GM12878 (cell line): ENCODE measurements at regions not wholly inside any gene's neighbourhood (a gene's known extent, or its start where the extent isn't known, plus 50 kb on each side); places are given as distances from the start of the nearest gene placed in this dataset.
A peak's percentile ranks its signal among the peaks of the same experiment; 100 is the strongest.

Experiments used
- ATAC-seq: fragments of 200-7000 bp; cut with Tn5 transposase; 3 replicates; pipeline ENCODE4 v1.9.1; 2020; ENCODE audit warnings: mild to moderate bottlenecking, moderate library complexity
- BruUV-seq: library from RNA; stranded (reverse); fragments of 400-500 nt; replicated peaks from 2 replicates; lab custom pipeline; 2021; lab: Mats Ljungman, UMichigan
- CTCF ChIA-PET: fragments of 300-600 bp; sonication (Branson Sonifier 250); formaldehyde crosslinking; extraction: SDS; loops from one replicate; lab custom pipeline; 2021; ENCODE audit warnings: inconsistent platforms; lab: Yijun Ruan, JAX
- POLR2A ChIA-PET: fragments of 350-600 bp; formaldehyde crosslinking; extraction: SDS; loops from one replicate; lab custom pipeline; 2021; ENCODE audit warnings: inconsistent platforms; lab: Charles Lee
- RAD21 ChIA-PET: fragments of 300-600 bp; sonication (Branson Sonifier 250); formaldehyde crosslinking; loops from one replicate; lab custom pipeline; 2023; ENCODE audit warnings: antibody characterized with exemption; ENCODE audit not compliant: unreplicated experiment; lab: Charles Lee
- SMC1A ChIA-PET: fragments of 300-600 bp; sonication (Branson Sonifier 250); formaldehyde crosslinking; loops from one replicate; lab custom pipeline; 2023; ENCODE audit not compliant: unreplicated experiment, uncharacterized antibody; lab: Charles Lee
- DNase-seq: peaks from one replicate; pipeline ENCODE4 v3.0.0-alpha.2; 2011; ENCODE audit warnings: low read depth, low spot score
- FAIRE-seq: peaks from 3 replicates; lab custom pipeline; 2011; peaks lifted over from hg19 to GRCh38; lab: Jason Lieb, UNC
- H2AFZ ChIP-seq: 2 replicates; pipeline ENCODE4 v1.6.0; 2011; ENCODE audit warnings: low read depth, low read length, control low read depth; ENCODE audit not compliant: control insufficient read depth
- H3K27ac ChIP-seq: 2 replicates; pipeline ENCODE4 v1.5.1; 2011; ENCODE audit warnings: control low read depth; ENCODE audit not compliant: control insufficient read depth, insufficient read depth
- H3K27me3 ChIP-seq, 2 experiments: replicated peaks in 1 of 2; 2 replicates each; pipeline versions ENCODE4 v1.6.0 to v1.6.1; 2011; ENCODE audit warnings: low read length in 1 of 2; ENCODE audit not compliant: control insufficient read depth in 2 of 2, insufficient read depth in 2 of 2
- H3K36me3 ChIP-seq, 2 experiments: 2 replicates each; pipeline ENCODE4 v1.5.1; 2011; ENCODE audit warnings: low read length in 1 of 2; ENCODE audit not compliant: control insufficient read depth in 2 of 2, insufficient read depth in 2 of 2
- H3K4me1 ChIP-seq: 2 replicates; pipeline ENCODE4 v1.6.1; 2011; ENCODE audit warnings: mild to moderate bottlenecking, low read length, moderate library complexity, mixed read lengths; ENCODE audit not compliant: control insufficient read depth, insufficient read depth
- H3K4me2 ChIP-seq: 2 replicates; pipeline ENCODE4 v1.6.0; 2011; ENCODE audit warnings: control low read depth; ENCODE audit not compliant: control insufficient read depth, insufficient read depth
- H3K4me3 ChIP-seq: fragments of 200-600 bp; sonication (generic); 2 replicates; pipeline ENCODE4 v1.5.1; 2016
- H3K79me2 ChIP-seq: 2 replicates; pipeline ENCODE4 v1.6.0; 2011; ENCODE audit warnings: low read length; ENCODE audit not compliant: control insufficient read depth, insufficient read depth
- H3K9ac ChIP-seq: 2 replicates; pipeline ENCODE4 v1.8.0; 2011; ENCODE audit warnings: low read length, control low read depth, mixed read lengths; ENCODE audit not compliant: control insufficient read depth, insufficient read depth
- H3K9me3 ChIP-seq: replicated peaks from 3 replicates; pipeline ENCODE4 v1.5.1; 2011; ENCODE audit warnings: mild to moderate bottlenecking, low read length; ENCODE audit not compliant: control insufficient read depth, insufficient read depth
- H4K20me1 ChIP-seq: 2 replicates; pipeline ENCODE4 v1.6.0; 2011; ENCODE audit not compliant: control insufficient read depth, insufficient read depth
- BCLAF1 ChIP-seq: fragments of 450-650 bp; IDR thresholded peaks from 2 replicates; pipeline ENCODE4 v1.6.1; 2017; ENCODE audit warnings: antibody characterized with exemption, mild to moderate bottlenecking, moderate library complexity
- CTCF ChIP-seq, 3 experiments: IDR thresholded peaks in 2 of 3; conservative IDR thresholded peaks in 1 of 3; 2 replicates each; pipeline ENCODE4 v1.5.1; 2011; ENCODE audit warnings: low read depth in 3 of 3, low read length in 3 of 3, mild to moderate bottlenecking in 3 of 3, control low read depth in 2 of 3, moderate library complexity in 2 of 3, inconsistent platforms in 1 of 3, mixed read lengths in 1 of 3; ENCODE audit not compliant: control insufficient read depth in 2 of 3, insufficient read depth in 1 of 3; ENCODE audit errors: extremely low read depth in 1 of 3
- E2F8 ChIP-seq: fragments of 450-650 bp; IDR thresholded peaks from 2 replicates; pipeline ENCODE4 v1.6.1; 2018; ENCODE audit warnings: mild to moderate bottlenecking, low read depth, moderate library complexity; ENCODE audit not compliant: partially characterized antibody
- FOXK2 ChIP-seq: fragments of 450-650 bp; IDR thresholded peaks from 2 replicates; pipeline ENCODE4 v1.6.1; 2017; ENCODE audit warnings: mild to moderate bottlenecking, moderate library complexity
- KLF5 ChIP-seq: fragments of 450-650 bp; IDR thresholded peaks from 2 replicates; pipeline ENCODE4 v1.6.1; 2014; ENCODE audit warnings: mild to moderate bottlenecking; ENCODE audit not compliant: partially characterized antibody
- POLR2AphosphoS2 ChIP-seq: IDR thresholded peaks from 2 replicates; pipeline ENCODE4 v1.6.1; 2011; ENCODE audit warnings: low read depth, mild to moderate bottlenecking, low read length, improper control_type of control experiment, moderate library complexity
- RCOR1 ChIP-seq: conservative IDR thresholded peaks from 2 replicates; pipeline ENCODE4 v1.6.1; 2012; ENCODE audit warnings: low read depth, low read length, improper control_type of control experiment
- STAT3 ChIP-seq: IDR thresholded peaks from 2 replicates; pipeline ENCODE4 v1.6.1; 2011; ENCODE audit warnings: low read depth, low read length, improper control_type of control experiment
- in situ Hi-C: fragments of 300-500 bp; cut with MboI; formaldehyde crosslinking; loops from 9 replicates; pipeline ENCODE4 v1.14.3; 2018; ENCODE audit warnings: mixed read lengths
- intact Hi-C: fragments of 100-400 bp; cut with micrococcal nuclease; formaldehyde crosslinking; loops from one replicate; pipeline ENCODE4 v1.14.2; 2022; ENCODE audit not compliant: unreplicated experiment

DNA sequence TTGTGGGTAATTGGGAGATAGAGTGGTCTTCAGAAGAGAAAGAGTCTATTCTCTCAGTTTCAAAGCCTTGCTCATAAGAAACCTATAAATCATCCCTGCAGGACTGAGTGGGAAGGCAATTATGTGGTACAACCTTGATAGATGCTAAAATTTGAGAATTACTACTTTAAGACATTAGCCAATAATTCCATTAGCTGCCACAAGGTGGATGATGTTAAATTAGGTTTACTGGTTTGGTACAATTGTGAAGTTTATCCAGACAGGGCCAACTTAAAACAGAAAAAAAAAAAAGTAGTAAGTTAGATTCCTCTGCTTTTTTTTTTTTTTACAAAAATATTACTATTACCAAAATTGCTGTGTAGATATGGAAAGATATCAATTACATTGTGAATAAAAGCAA is 73.2 kb upstream of the AMOT start:
- FAIRE-seq = no peak

DNA sequence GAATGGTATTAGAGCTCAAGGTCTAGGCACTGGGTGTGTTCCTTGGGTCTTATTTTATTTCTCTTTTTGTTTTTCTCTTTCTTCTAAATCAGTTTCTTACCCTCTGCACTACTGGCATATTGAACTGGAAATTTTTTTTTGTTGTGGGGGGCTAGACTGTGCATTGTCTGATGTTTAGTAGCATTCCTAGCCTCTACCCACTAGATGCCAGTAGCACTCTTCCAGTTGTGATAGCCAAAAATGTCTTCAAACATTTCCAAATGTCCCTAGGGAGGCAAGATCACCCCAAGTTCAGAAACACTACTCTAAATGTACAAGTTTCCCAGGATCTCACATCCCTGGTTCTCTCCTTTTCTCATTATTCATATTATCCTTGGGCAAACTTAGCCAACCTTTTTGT is 69.8 kb upstream of the AMOT start:
- H3K79me2 ChIP-seq = no peaks in the 10 kb centered on the region
- no peak overlapping the region for H2AFZ ChIP-seq
- no peak overlapping the region for H3K4me2 ChIP-seq
- H3K9me3 ChIP-seq = no peaks in the 10 kb centered on the region; the same call in 2 of the 3 replicates
- ChIA-PET SMC1A (no interaction called here), POLR2A (no interaction called here), CTCF (no interaction called here), RAD21 (no interaction called here)
- intact Hi-C loops = no loop called here
- H3K36me3 ChIP-seq = no peaks in the 10 kb centered on the region
- H4K20me1 ChIP-seq = no peaks in the 10 kb centered on the region
- H3K4me3 ChIP-seq = no peak overlapping the region
- no peak for ATAC-seq
- H3K4me1 ChIP-seq = no peaks in the 10 kb centered on the region
- no peak overlapping the region for H3K9ac ChIP-seq
- in situ Hi-C loops = no loop called here
- no peaks in the 10 kb centered on the region for H3K27me3 ChIP-seq
- no peak overlapping the region for H3K27ac ChIP-seq
- no peak for FAIRE-seq
- DNase-seq = no peak
- BruUV-seq = no TSS peak
- TF ChIP-seq BCLAF1 = no peak
- no peak for TF ChIP-seq RCOR1
- no peak for TF ChIP-seq STAT3
- TF ChIP-seq FOXK2 = no peak
- no peak for TF ChIP-seq E2F8

More for the DNA sequence above, 73.2 kb upstream of the AMOT start:
- ChIA-PET POLR2A (no interaction called here), SMC1A (interaction anchor here (0.7 kb wide), 1 partner anchor 257 kb away, joined by 3 read pairs; no protein-coding TSS in a partner anchor), CTCF (no interaction called here), RAD21 (no interaction called here)
- TF ChIP-seq POLR2AphosphoS2 (no peak), KLF5 (no peak), CTCF (IDR thresholded peaks at IDR 0.05 in 2 of 3, conservative IDR thresholded peaks at IDR 0.05 in 1 of 3; ENCODE audit: control insufficient read depth in 2 of 3, extremely low read depth in 1 of 3, insufficient read depth in 1 of 3, low read depth in 3 of 3, low read length in 3 of 3) (0 out of 6 replicates have a peak, but pooled peaks of 1 of the 3 experiments have one; percentile 9)
- Histone ChIP-seq H3K9me3 (no peaks in the 10 kb centered on the region; the same call in 2 of the 3 replicates), H2AFZ (no peak overlapping the region), H3K79me2 (no peaks in the 10 kb centered on the region), H4K20me1 (no peaks in the 10 kb centered on the region), H3K27ac (no peak overlapping the region), H3K27me3 (no peaks in the 10 kb centered on the region), H3K4me3 (no peak overlapping the region), H3K4me2 (no peak overlapping the region), H3K4me1 (no peaks in the 10 kb centered on the region), H3K9ac (no peak overlapping the region), H3K36me3 (no peaks in the 10 kb centered on the region)
- intact Hi-C loops = no loop called here
- ATAC-seq (no peak), DNase-seq (no peak)
- in situ Hi-C loops = no loop called here
- BruUV-seq = no TSS peak
